GM13977 (cell line): ENCODE measurements at regions not wholly inside any gene's neighbourhood (a gene's known extent, or its start where the extent isn't known, plus 50 kb on each side); places are given as distances from the start of the nearest gene placed in this dataset.

ENCODE experiments used
- DNase-seq: peaks from one replicate; pipeline ENCODE4 v3.0.0; 2012; ENCODE audit warnings: low spot score
- CTCF ChIP-seq: IDR thresholded peaks from 2 replicates; pipeline ENCODE4 v1.5.1; 2012; ENCODE audit warnings: mild to moderate bottlenecking, control low read depth; ENCODE audit not compliant: insufficient read depth; ENCODE audit errors: extremely low read depth, missing control alignments
- in situ Hi-C: fragments of 300-500 bp; cut with MboI; formaldehyde crosslinking; loops from one replicate; pipeline ENCODE4 v1.12.0; 2022; ENCODE audit warnings: low sequenced_read_pairs, low pct_unique_long_range_greater_than_20kb, mixed read lengths, inconsistent platforms; ENCODE audit not compliant: unreplicated experiment

GRCh38 chr2:65539633-65540032 lies 107.2 kb upstream of the SPRED2 start:
- no peak for DNase-seq
- in situ Hi-C loops: no loop called here
- TF ChIP-seq CTCF: no peak

GRCh38 chr2:65537651-65538385 lies 105.4 kb upstream of the SPRED2 start:
- DNase-seq: no peak
- in situ Hi-C loops: no loop called here
- TF ChIP-seq CTCF: no peak

- in situ Hi-C loops: no loop called here
- peak; percentile 74 for DNase-seq
- TF ChIP-seq CTCF: no peak
Measured at GRCh38 chr2:65536596-65536995, 104.2 kb upstream of the SPRED2 start.

GRCh38 chr2:65532937-65533336 lies 100.5 kb upstream of the SPRED2 start:
- in situ Hi-C loops: no loop called here
- DNase-seq: no peak
- no peak for TF ChIP-seq CTCF

GRCh38 chr2:65532326-65532725 lies 99.9 kb upstream of the SPRED2 start:
- in situ Hi-C loops: no loop called here
- no peak for DNase-seq
- no peak for TF ChIP-seq CTCF

- in situ Hi-C loops: no loop called here
- TF ChIP-seq CTCF: no peak
Measured at GRCh38 chr2:65530547-65531320, 98.3 kb upstream of the SPRED2 start.

More at GRCh38 chr2:65530547-65531320, 98.3 kb upstream of the SPRED2 start:
- no peak for DNase-seq
